ENCODE measurements at regions not wholly inside any gene's neighbourhood (a gene's known extent, or its start where the extent isn't known, plus 50 kb on each side); places are given as distances from the start of the nearest gene placed in this dataset.

- Mint-ChIP-seq H3K27me3 (ENCODE audit: low read depth) (no peaks in the 10 kb centered on the region), H3K27ac (no peak overlapping the region), H3K4me3 (no peak overlapping the region), H3K36me3 (ENCODE audit: low read depth) (no peaks in the 10 kb centered on the region), H3K4me1 (ENCODE audit: low read depth) (no peaks in the 10 kb centered on the region), H3K9me3 (ENCODE audit: insufficient read depth) (no peaks in the 10 kb centered on the region)
- ATAC-seq (no peak), DNase-seq (no peak)
- ChIA-PET POLR2A (no interaction called here), CTCF (no interaction called here)
Measured at GRCh38 chr10:52443419-52444388, 129.6 kb downstream of the DKK1 start.

GRCh38 chr10:52446391-52446790, 132.3 kb downstream of the DKK1 start:
- Mint-ChIP-seq H3K27me3 (ENCODE audit: low read depth) (no peaks in the 10 kb centered on the region), H3K4me3 (no peak overlapping the region), H3K27ac (no peak overlapping the region), H3K36me3 (ENCODE audit: low read depth) (no peaks in the 10 kb centered on the region), H3K9me3 (ENCODE audit: insufficient read depth) (no peaks in the 10 kb centered on the region), H3K4me1 (ENCODE audit: low read depth) (no peaks in the 10 kb centered on the region)
- ATAC-seq (no peak), DNase-seq (no peak)
- ChIA-PET CTCF (no interaction called here), POLR2A (no interaction called here)

- ChIA-PET POLR2A (no interaction called here), CTCF (no interaction called here)
- no peaks in the 10 kb centered on the region for H3K27me3 Mint-ChIP-seq (ENCODE audit: low read depth)
- H3K4me3 Mint-ChIP-seq, result no peak overlapping the region
- no peak overlapping the region for H3K27ac Mint-ChIP-seq
- H3K9me3 Mint-ChIP-seq (ENCODE audit: insufficient read depth), result no peaks in the 10 kb centered on the region
- H3K4me1 Mint-ChIP-seq (ENCODE audit: low read depth), result no peaks in the 10 kb centered on the region
- DNase-seq, result no peak
- no peak for ATAC-seq
- no peaks in the 10 kb centered on the region for H3K36me3 Mint-ChIP-seq (ENCODE audit: low read depth)
Measured at GRCh38 chr10:52447931-52448353, 133.9 kb downstream of the DKK1 start.

- H3K4me1 Mint-ChIP-seq (ENCODE audit: low read depth), result no peaks in the 10 kb centered on the region
- no peak for ATAC-seq
- H3K27ac Mint-ChIP-seq, result no peak overlapping the region
- H3K27me3 Mint-ChIP-seq (ENCODE audit: low read depth), result no peaks in the 10 kb centered on the region
- no peaks in the 10 kb centered on the region for H3K9me3 Mint-ChIP-seq (ENCODE audit: insufficient read depth)
- CTCF ChIA-PET, result no interaction called here
- POLR2A ChIA-PET, result no interaction called here
- H3K36me3 Mint-ChIP-seq (ENCODE audit: low read depth), result no peaks in the 10 kb centered on the region
- no peak overlapping the region for H3K4me3 Mint-ChIP-seq
- no peak for DNase-seq
Measured at GRCh38 chr10:52450762-52451291, 136.7 kb downstream of the DKK1 start.

GRCh38 chr10:52451817-52452216, 137.7 kb downstream of the DKK1 start:
- H3K4me3 Mint-ChIP-seq, result no peak overlapping the region
- ATAC-seq (no peak), DNase-seq (no peak)
- H3K4me1 Mint-ChIP-seq (ENCODE audit: low read depth), result no peaks in the 10 kb centered on the region
- no peaks in the 10 kb centered on the region for H3K9me3 Mint-ChIP-seq (ENCODE audit: insufficient read depth)
- H3K27ac Mint-ChIP-seq, result no peak overlapping the region
- no peaks in the 10 kb centered on the region for H3K27me3 Mint-ChIP-seq (ENCODE audit: low read depth)
- CTCF ChIA-PET, result no interaction called here
- POLR2A ChIA-PET, result no interaction called here
- H3K36me3 Mint-ChIP-seq (ENCODE audit: low read depth), result no peaks in the 10 kb centered on the region

GRCh38 chr10:52452600-52453493, 138.8 kb downstream of the DKK1 start:
- no peaks in the 10 kb centered on the region for H3K4me1 Mint-ChIP-seq (ENCODE audit: low read depth)
- ChIA-PET POLR2A (no interaction called here), CTCF (no interaction called here)
- DNase-seq (no peak), ATAC-seq (no peak)
- no peaks in the 10 kb centered on the region for H3K36me3 Mint-ChIP-seq (ENCODE audit: low read depth)
- no peaks in the 10 kb centered on the region for H3K9me3 Mint-ChIP-seq (ENCODE audit: insufficient read depth)
- H3K27ac Mint-ChIP-seq, result no peak overlapping the region
- no peak overlapping the region for H3K4me3 Mint-ChIP-seq
- H3K27me3 Mint-ChIP-seq (ENCODE audit: low read depth), result no peaks in the 10 kb centered on the region

- CTCF ChIA-PET, result no interaction called here
- DNase-seq (no peak), ATAC-seq (no peak)
- Mint-ChIP-seq H3K4me3 (no peak overlapping the region), H3K27ac (no peak overlapping the region), H3K9me3 (ENCODE audit: insufficient read depth) (no peaks in the 10 kb centered on the region), H3K27me3 (ENCODE audit: low read depth) (no peaks in the 10 kb centered on the region), H3K4me1 (ENCODE audit: low read depth) (no peaks in the 10 kb centered on the region), H3K36me3 (ENCODE audit: low read depth) (no peaks in the 10 kb centered on the region)
- POLR2A ChIA-PET, result no interaction called here
Measured at GRCh38 chr10:52453501-52453900, 139.4 kb downstream of the DKK1 start.

- POLR2A ChIA-PET, result no interaction called here
- no peaks in the 10 kb centered on the region for H3K4me1 Mint-ChIP-seq (ENCODE audit: low read depth)
- no peaks in the 10 kb centered on the region for H3K9me3 Mint-ChIP-seq (ENCODE audit: insufficient read depth)
- H3K4me3 Mint-ChIP-seq, result no peak overlapping the region
- no peak overlapping the region for H3K27ac Mint-ChIP-seq
- CTCF ChIA-PET, result no interaction called here
- no peaks in the 10 kb centered on the region for H3K27me3 Mint-ChIP-seq (ENCODE audit: low read depth)
- no peaks in the 10 kb centered on the region for H3K36me3 Mint-ChIP-seq (ENCODE audit: low read depth)
- no peak for ATAC-seq
- no peak for DNase-seq
Measured at GRCh38 chr10:52454491-52454890, 140.4 kb downstream of the DKK1 start.

GRCh38 chr10:52455098-52455497, 141.0 kb downstream of the DKK1 start:
- no peaks in the 10 kb centered on the region for H3K4me1 Mint-ChIP-seq (ENCODE audit: low read depth)
- DNase-seq (no peak), ATAC-seq (no peak)
- no peaks in the 10 kb centered on the region for H3K9me3 Mint-ChIP-seq (ENCODE audit: insufficient read depth)
- CTCF ChIA-PET, result no interaction called here
- H3K27ac Mint-ChIP-seq, result no peak overlapping the region
- H3K36me3 Mint-ChIP-seq (ENCODE audit: low read depth), result no peaks in the 10 kb centered on the region
- POLR2A ChIA-PET, result no interaction called here
- H3K4me3 Mint-ChIP-seq, result no peak overlapping the region
- H3K27me3 Mint-ChIP-seq (ENCODE audit: low read depth), result no peaks in the 10 kb centered on the region

- POLR2A ChIA-PET, result no interaction called here
- Mint-ChIP-seq H3K4me3 (no peak overlapping the region), H3K36me3 (ENCODE audit: low read depth) (no peaks in the 10 kb centered on the region), H3K27ac (no peak overlapping the region), H3K9me3 (ENCODE audit: insufficient read depth) (no peaks in the 10 kb centered on the region), H3K4me1 (ENCODE audit: low read depth) (no peaks in the 10 kb centered on the region), H3K27me3 (ENCODE audit: low read depth) (no peaks in the 10 kb centered on the region)
- ATAC-seq (no peak), DNase-seq (no peak)
- CTCF ChIA-PET, result no interaction called here
Measured at GRCh38 chr10:52459097-52459496, 145.0 kb downstream of the DKK1 start.

- H3K4me1 Mint-ChIP-seq (ENCODE audit: low read depth), result no peaks in the 10 kb centered on the region
- H3K9me3 Mint-ChIP-seq (ENCODE audit: insufficient read depth), result no peaks in the 10 kb centered on the region
- CTCF ChIA-PET, result interaction anchor here (1.0 kb wide), 1 partner anchor 155 kb away, joined by 3 read pairs; no protein-coding TSS in a partner anchor
- no peaks in the 10 kb centered on the region for H3K27me3 Mint-ChIP-seq (ENCODE audit: low read depth)
- ATAC-seq (no peak), DNase-seq (no peak)
- H3K36me3 Mint-ChIP-seq (ENCODE audit: low read depth), result no peaks in the 10 kb centered on the region
- no peak overlapping the region for H3K27ac Mint-ChIP-seq
- POLR2A ChIA-PET, result no interaction called here
- no peak overlapping the region for H3K4me3 Mint-ChIP-seq
Measured at GRCh38 chr10:52463826-52464225, 149.7 kb downstream of the DKK1 start.
